Astrocyte (in vitro differentiated cells and primary cell): ENCODE measurements at regions not wholly inside any gene's neighbourhood (a gene's known extent, or its start where the extent isn't known, plus 50 kb on each side); places are given as distances from the start of the nearest gene placed in this dataset.

ENCODE experiments used
- EZH2 ChIP-seq: IDR thresholded peaks from 2 replicates; pipeline ENCODE4 v1.6.1; 2012; ENCODE audit warnings: mild to moderate bottlenecking, low read length, inconsistent platforms; ENCODE audit not compliant: insufficient read depth
- TF ChIP-seq, protein P1 (sequence below): IDR thresholded peaks from 2 replicates; pipeline ENCODE4 v1.5.1; 2011; ENCODE audit warnings: low read depth, mild to moderate bottlenecking, inconsistent platforms, low read length, moderate library complexity; ENCODE audit not compliant: insufficient read depth

DNA sequence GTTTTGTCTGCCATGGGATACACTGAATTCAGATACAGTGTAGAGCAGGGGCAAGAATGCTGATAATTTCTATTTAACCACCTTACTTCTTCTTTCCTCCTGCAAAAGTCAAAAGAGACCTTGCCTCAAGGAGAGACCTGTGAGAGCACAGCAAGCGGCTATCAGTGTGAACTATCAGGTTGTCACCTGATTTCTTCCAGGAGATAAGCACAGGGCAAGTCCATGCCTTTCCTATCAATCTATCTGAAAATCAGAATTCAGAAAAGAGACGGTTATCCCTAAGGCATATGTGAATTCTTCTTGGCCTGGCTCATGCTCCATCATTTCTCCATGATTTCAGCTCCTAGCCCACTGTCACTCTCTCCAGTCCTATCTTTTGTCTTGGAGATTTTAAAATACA, 128.9 kb upstream of the CCND2 start:
- TF ChIP-seq, protein P1, sequence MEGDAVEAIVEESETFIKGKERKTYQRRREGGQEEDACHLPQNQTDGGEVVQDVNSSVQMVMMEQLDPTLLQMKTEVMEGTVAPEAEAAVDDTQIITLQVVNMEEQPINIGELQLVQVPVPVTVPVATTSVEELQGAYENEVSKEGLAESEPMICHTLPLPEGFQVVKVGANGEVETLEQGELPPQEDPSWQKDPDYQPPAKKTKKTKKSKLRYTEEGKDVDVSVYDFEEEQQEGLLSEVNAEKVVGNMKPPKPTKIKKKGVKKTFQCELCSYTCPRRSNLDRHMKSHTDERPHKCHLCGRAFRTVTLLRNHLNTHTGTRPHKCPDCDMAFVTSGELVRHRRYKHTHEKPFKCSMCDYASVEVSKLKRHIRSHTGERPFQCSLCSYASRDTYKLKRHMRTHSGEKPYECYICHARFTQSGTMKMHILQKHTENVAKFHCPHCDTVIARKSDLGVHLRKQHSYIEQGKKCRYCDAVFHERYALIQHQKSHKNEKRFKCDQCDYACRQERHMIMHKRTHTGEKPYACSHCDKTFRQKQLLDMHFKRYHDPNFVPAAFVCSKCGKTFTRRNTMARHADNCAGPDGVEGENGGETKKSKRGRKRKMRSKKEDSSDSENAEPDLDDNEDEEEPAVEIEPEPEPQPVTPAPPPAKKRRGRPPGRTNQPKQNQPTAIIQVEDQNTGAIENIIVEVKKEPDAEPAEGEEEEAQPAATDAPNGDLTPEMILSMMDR, result no peak
- no peak for TF ChIP-seq EZH2
